NCI-H2227 (cell line): ENCODE measurements at regions not wholly inside any gene's neighbourhood (a gene's known extent, or its start where the extent isn't known, plus 50 kb on each side); places are given as distances from the start of the nearest gene placed in this dataset.

Source experiments
- DNase-seq: peaks from one replicate; lab custom pipeline; 2025; ENCODE audit not compliant: unreplicated experiment; lab: John Stamatoyannopoulos, UW

- DNase-seq, result no peak
Observed at GRCh38 chr11:42161886-42162285, 702.4 kb upstream of the LRRC4C start.

- DNase-seq, result no peak
Observed at GRCh38 chr11:42169191-42169590, 709.7 kb upstream of the LRRC4C start.

- DNase-seq, result no peak
Observed at GRCh38 chr11:42170601-42171000, 711.1 kb upstream of the LRRC4C start.

GRCh38 chr11:42171046-42171445, 711.6 kb upstream of the LRRC4C start:
- no peak for DNase-seq

- DNase-seq, result no peak
Observed at GRCh38 chr11:42172441-42172840, 713.0 kb upstream of the LRRC4C start.

- no peak for DNase-seq
Observed at GRCh38 chr11:42175203-42175602, 715.8 kb upstream of the LRRC4C start.

- DNase-seq, result no peak
Observed at GRCh38 chr11:42179216-42179615, 719.8 kb upstream of the LRRC4C start.

- no peak for DNase-seq
Observed at GRCh38 chr11:42195289-42196013, 736.0 kb upstream of the LRRC4C start.

- no peak for DNase-seq
Observed at GRCh38 chr11:42200311-42200710, 740.9 kb upstream of the LRRC4C start.

GRCh38 chr11:42201603-42202148, 742.2 kb upstream of the LRRC4C start:
- DNase-seq, result no peak

GRCh38 chr11:42205518-42205917, 746.1 kb upstream of the LRRC4C start:
- DNase-seq, result no peak

- no peak for DNase-seq
Observed at GRCh38 chr11:42225664-42226063, 766.2 kb upstream of the LRRC4C start.

GRCh38 chr11:42232673-42233072, 773.2 kb upstream of the LRRC4C start:
- DNase-seq, result no peak

GRCh38 chr11:42234451-42234951, 775.0 kb upstream of the LRRC4C start:
- no peak for DNase-seq

- DNase-seq, result no peak
Observed at GRCh38 chr11:42237701-42238235, 778.3 kb upstream of the LRRC4C start.

- DNase-seq, result no peak
Observed at GRCh38 chr11:42239188-42239587, 779.7 kb upstream of the LRRC4C start.

GRCh38 chr11:42243385-42243784, 783.9 kb upstream of the LRRC4C start:
- no peak for DNase-seq

- no peak for DNase-seq
Observed at GRCh38 chr11:42244376-42244775, 784.9 kb upstream of the LRRC4C start.

GRCh38 chr11:42249401-42249800, 789.9 kb upstream of the LRRC4C start:
- no peak for DNase-seq

- no peak for DNase-seq
Observed at GRCh38 chr11:42249956-42250355, 790.5 kb upstream of the LRRC4C start.

GRCh38 chr11:42251984-42252383, 792.5 kb upstream of the LRRC4C start:
- DNase-seq, result no peak

- DNase-seq, result no peak
Observed at GRCh38 chr11:42253156-42253555, 793.7 kb upstream of the LRRC4C start.

GRCh38 chr11:42255906-42256305, 796.5 kb upstream of the LRRC4C start:
- DNase-seq, result no peak
